ENCODE measurements at regions not wholly inside any gene's neighbourhood (a gene's known extent, or its start where the extent isn't known, plus 50 kb on each side); places are given as distances from the start of the nearest gene placed in this dataset.

DNA sequence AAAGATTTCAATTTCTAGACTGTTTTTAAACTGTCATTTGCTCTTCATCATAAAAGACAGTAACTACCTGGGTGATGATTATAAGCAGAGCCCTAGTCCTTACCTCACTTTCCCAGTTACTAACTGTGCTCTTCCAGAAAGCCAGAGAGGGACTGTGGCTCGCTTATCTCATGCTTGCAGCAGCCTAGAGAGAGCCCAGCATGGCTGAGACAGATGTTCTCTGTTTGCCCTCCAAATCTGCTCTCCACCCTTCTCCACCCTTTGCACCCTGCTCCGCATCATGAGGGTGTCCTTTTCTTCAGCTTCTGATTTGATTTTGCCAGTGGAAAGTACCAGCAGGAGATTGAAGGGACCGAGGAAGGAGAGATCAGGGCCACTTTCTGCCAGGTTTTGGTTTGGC, 61.2 kb upstream of the SELENOP start (continued):
- TF ChIP-seq MYC (IDR thresholded peaks at IDR 0.05; ENCODE audit: low read depth, low read length) (peak; percentile 64), MYC (CRISPR knock-in tag; IDR thresholded peaks at IDR 0.05; ENCODE audit: borderline replicate concordance, low read depth) (no peak), HDAC3 (IDR thresholded peaks at IDR 0.05; ENCODE audit: borderline replicate concordance, partially characterized antibody) (peak; percentile 65), SNRNP70 (optimal IDR thresholded peaks at IDR 0.05; ENCODE audit: low read depth, low read length) (no peak), MTF1 (CRISPR knock-in tag; IDR thresholded peaks at IDR 0.05; ENCODE audit: borderline replicate concordance) (no peak)

DNA sequence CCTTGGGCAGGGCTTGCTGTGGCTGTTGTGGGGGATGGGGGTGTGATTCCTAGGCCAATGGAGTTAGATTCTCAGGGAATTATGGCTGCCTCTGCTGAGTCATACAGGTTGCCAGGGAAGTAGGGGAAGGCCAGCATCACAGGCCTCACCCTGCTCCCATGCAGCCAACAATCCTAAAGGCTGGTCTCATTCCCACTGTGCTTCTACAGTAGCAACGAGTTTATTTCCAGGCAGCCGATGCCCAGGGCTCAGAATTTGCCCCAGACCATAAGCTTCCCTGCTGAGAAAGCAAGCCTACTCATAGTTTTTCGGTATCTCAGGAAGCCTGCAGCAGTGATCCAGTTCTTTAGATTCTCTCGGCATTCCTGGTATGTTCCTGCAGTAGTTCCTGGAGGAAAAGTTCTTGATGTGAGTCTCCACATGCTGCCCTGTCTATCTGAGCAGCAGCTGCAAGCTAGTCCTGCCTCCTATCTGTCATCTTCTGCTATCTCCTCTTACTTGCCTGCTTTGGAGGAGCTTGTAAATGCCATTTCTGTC, 59.3 kb upstream of the SELENOP start:
- BruUV-seq (replicated peaks): no TSS peak
- TF ChIP-seq TRIM25 (IDR thresholded peaks at IDR 0.05; ENCODE audit: borderline replicate concordance): no peak
- no peak for TF ChIP-seq TAF7 (tag; IDR thresholded peaks at IDR 0.05)
- TF ChIP-seq AFF1 (IDR thresholded peaks at IDR 0.05; ENCODE audit: low read depth in 1 of 2, partially characterized antibody in 2 of 2): no peak
- TF ChIP-seq ZBTB12 (CRISPR knock-in tag; IDR thresholded peaks at IDR 0.05): no peak
- TF ChIP-seq RAD21 (CRISPR knock-in tag; conservative IDR thresholded peaks at IDR 0.05 in 1 of 2, IDR thresholded peaks at IDR 0.05 in 1 of 2): peak in 1 of 2 experiments; percentile 48; a peak in 2 of 4 replicates
- no peak for TF ChIP-seq POLR2A (conservative IDR thresholded peaks at IDR 0.05)
- TF ChIP-seq THRB (CRISPR knock-in tag; conservative IDR thresholded peaks at IDR 0.05): no peak

More for the DNA sequence above, 59.3 kb upstream of the SELENOP start:
- ATAC-seq (peak; percentile 41), FAIRE-seq (no peak), DNase-seq (ENCODE audit: extremely low read depth in 1 of 4, low spot score in 3 of 4) (peak in 1 of 4 experiments; percentile 48)
- Histone ChIP-seq H4K20me1 (replicated peaks; ENCODE audit: control insufficient read depth, insufficient read depth, low read length) (no peaks in the 10 kb centered on the region), H3K4me1 (replicated peaks in 1 of 2; ENCODE audit: control insufficient read depth in 2 of 2, insufficient read depth in 2 of 2, low read length in 2 of 2) (peaks cover 16 to 32% of the 10 kb centered on the region in 2 experiments; a peak in 4 of 5 replicates), H3K27me3 (ENCODE audit: control insufficient read depth in 2 of 2, insufficient read depth in 2 of 2, low read length in 2 of 2) (no peaks in the 10 kb centered on the region), H2AFZ (ENCODE audit: low read depth, low read length) (peak overlapping the region; percentile 64), H3K36me3 (ENCODE audit: control insufficient read depth, insufficient read depth, low read length) (no peaks in the 10 kb centered on the region), H3K9me3 (replicated peaks; ENCODE audit: control insufficient read depth, insufficient read depth, low read depth, low read length) (no peaks in the 10 kb centered on the region), H3K79me2 (ENCODE audit: control insufficient read depth, insufficient read depth, low read length) (no peaks in the 10 kb centered on the region), H3K9ac (ENCODE audit: insufficient read depth in 1 of 2, low read depth in 2 of 2, low read length in 2 of 2) (peak overlapping the region in 1 of 2 experiments; percentile 41; a peak in 1 of 4 replicates), H3K4me3 (no peak overlapping the region), H3K27ac (ENCODE audit: extremely low read depth, low read depth, low read length) (no peak overlapping the region), H3K9me1 (ENCODE audit: control insufficient read depth, insufficient read depth, low read length) (no peaks in the 10 kb centered on the region), H3K4me2 (ENCODE audit: insufficient read depth, low read length) (peak overlapping the region; percentile 22)
- ChIA-PET CTCF (ENCODE audit: low intra/inter-chr PET ratio) (interaction anchor here (0.6 kb wide), 1 partner anchor 1073 kb away, joined by 3 read pairs; no protein-coding TSS in a partner anchor), POLR2A (interaction anchor here (1.1 to 3.0 kb wide), 4 partner anchors 13 to 63 kb away, joined by 3 to 16 read pairs (median 3); no protein-coding TSS in a partner anchor)
- 33% methylated on average over 4 of the region's 4 CpGs for WGBS (ENCODE audit: insufficient coverage, low coverage, missing lambda C conversion rate)
- in situ Hi-C loops (cut with MboI): loop anchor here (10.0 kb wide), 1 partner anchor 1006 kb away; no protein-coding TSS in a partner anchor
- intact Hi-C loops (cut with micrococcal nuclease): no loop called here

Data from K562 (cell line).